ENCODE measurements at regions not wholly inside any gene's neighbourhood (a gene's known extent, or its start where the extent isn't known, plus 50 kb on each side); places are given as distances from the start of the nearest gene placed in this dataset.
A peak's percentile ranks its signal among the peaks of the same experiment; 100 is the strongest.
"Not testable (repeated sequence)": the region's sequence is repeated elsewhere in the genome, so short reads cannot be mapped to it uniquely, and the experiment has no call there.

- intact Hi-C loops (cut with DNase I, micrococcal nuclease) = no loop called here
- no peak for ATAC-seq
- no peak for DNase-seq
Observed at GRCh38 chr3:75232216-75232615, 431.9 kb upstream of the FRG2C start.

DNA sequence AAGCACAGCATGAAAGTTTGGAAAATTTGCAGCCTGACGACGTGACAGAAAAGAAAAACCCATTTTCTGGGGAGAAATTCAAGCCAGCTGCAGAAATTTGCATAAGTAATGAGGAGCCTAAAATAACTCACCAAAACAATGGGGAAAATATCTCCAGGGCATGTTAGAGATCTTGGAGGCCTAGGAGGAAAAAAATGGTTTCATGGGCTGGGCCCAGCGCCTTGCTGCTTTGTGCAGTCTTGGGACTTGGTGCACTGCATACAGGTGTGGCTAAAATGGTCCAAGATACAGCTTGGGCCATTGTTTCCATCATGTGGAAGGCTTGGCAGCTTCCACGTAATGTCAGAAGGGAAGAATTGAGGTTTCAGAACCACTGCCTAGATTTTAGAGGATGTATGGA lies 428.5 kb upstream of the FRG2C start:
- no peak for ATAC-seq
- intact Hi-C loops (cut with DNase I, micrococcal nuclease) = no loop called here
- DNase-seq = no peak

- intact Hi-C loops (cut with DNase I, micrococcal nuclease) = no loop called here
- DNase-seq (no peak), ATAC-seq (no peak)
Observed at GRCh38 chr3:75237053-75237452, 427.1 kb upstream of the FRG2C start.

DNA sequence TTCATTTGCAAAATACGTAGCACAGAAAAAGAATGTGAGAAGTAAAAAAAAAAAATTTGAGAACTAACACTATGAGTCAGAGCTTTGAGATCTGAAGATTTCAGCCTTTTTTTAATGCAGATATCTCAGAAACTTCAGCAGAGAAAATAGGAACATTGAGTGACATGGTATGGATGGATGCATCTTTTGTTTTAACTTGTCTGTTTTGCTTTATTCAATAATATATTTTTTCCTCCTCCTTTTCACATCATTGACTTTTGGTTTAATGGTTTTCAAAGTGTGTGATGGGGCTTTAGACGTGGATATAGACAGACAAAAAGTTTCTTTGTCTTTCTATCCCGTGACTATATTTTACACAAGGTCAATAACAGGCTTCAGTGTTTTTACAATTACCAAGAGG lies 426.7 kb upstream of the FRG2C start:
- ATAC-seq (no peak), DNase-seq (no peak)
- intact Hi-C loops (cut with DNase I, micrococcal nuclease) = no loop called here

- DNase-seq; intact Hi-C loops (cut with DNase I, micrococcal nuclease): not testable (repeated sequence)
- peak; percentile 27 for ATAC-seq
Observed at GRCh38 chr3:75241226-75241962, 422.7 kb upstream of the FRG2C start.

GRCh38 chr3:75242012-75242735 lies 422.0 kb upstream of the FRG2C start:
- intact Hi-C loops (cut with DNase I, micrococcal nuclease) = no loop called here

GRCh38 chr3:75248974-75249373 lies 415.2 kb upstream of the FRG2C start:
- no peak for DNase-seq

More at GRCh38 chr3:75242012-75242735, 422.0 kb upstream of the FRG2C start:
- ATAC-seq (no peak), DNase-seq (no peak)

GRCh38 chr3:75254685-75255084 lies 409.4 kb upstream of the FRG2C start:
- intact Hi-C loops (cut with DNase I, micrococcal nuclease) = no loop called here
- no peak for ATAC-seq
- DNase-seq = no peak

More at GRCh38 chr3:75248974-75249373, 415.2 kb upstream of the FRG2C start:
- intact Hi-C loops (cut with DNase I, micrococcal nuclease) = no loop called here
- no peak for ATAC-seq

- intact Hi-C loops (cut with DNase I, micrococcal nuclease) = not testable (repeated sequence)
Observed at GRCh38 chr3:75258825-75259683, 405.1 kb upstream of the FRG2C start.

GRCh38 chr3:75260975-75261374 lies 403.2 kb upstream of the FRG2C start:
- ATAC-seq; DNase-seq; intact Hi-C loops (cut with DNase I, micrococcal nuclease): not testable (repeated sequence)

More at GRCh38 chr3:75258825-75259683, 405.1 kb upstream of the FRG2C start:
- ATAC-seq, DNase-seq: not testable (repeated sequence)

DNA sequence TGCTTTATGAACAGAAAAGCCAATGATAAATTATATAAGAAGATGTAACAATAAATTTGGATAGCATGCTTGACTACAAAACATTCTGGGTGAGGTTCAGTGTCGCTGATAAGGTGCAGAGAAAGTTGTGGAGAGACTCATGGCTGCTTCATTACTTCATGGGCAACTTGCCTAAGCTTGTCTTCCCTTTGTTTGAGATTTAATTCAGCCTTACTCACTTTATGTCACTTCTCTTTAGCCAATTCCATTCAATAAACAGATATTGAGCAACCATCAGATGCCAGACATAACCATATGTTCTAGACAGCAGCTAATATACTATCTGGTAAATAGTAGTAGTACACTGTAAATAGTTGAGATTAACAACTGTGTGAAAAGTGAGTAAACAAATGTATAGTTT lies 401.5 kb upstream of the FRG2C start:
- DNase-seq (no peak), ATAC-seq (no peak)
- intact Hi-C loops (cut with DNase I, micrococcal nuclease) = no loop called here

DNA sequence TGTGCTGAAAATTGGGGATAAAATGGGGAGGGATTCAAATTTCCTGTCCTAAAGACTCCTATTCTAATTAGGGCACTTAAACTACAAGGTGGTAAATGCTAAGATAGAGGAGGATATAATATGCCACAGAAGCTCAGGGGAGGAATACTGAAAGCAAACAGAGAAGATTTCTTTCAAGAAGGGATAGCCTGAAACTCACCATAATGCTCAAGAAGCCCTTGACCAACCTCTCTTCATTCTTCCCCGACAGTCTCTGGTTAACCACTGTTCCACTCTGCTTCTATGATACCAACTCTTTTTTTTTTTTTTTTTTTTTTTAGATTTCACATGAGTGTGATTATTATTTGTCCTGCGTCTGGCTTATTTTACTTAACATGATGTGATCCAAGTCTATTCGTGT lies 398.2 kb upstream of the FRG2C start:
- DNase-seq (no peak), ATAC-seq (no peak)
- intact Hi-C loops (cut with DNase I, micrococcal nuclease) = no loop called here

- DNase-seq; ATAC-seq; intact Hi-C loops (cut with DNase I, micrococcal nuclease): not testable (repeated sequence)
Observed at GRCh38 chr3:75268576-75268975, 395.6 kb upstream of the FRG2C start.

- DNase-seq; ATAC-seq; intact Hi-C loops (cut with DNase I, micrococcal nuclease): not testable (repeated sequence)
Observed at GRCh38 chr3:75272237-75272636, 391.9 kb upstream of the FRG2C start.

DNA sequence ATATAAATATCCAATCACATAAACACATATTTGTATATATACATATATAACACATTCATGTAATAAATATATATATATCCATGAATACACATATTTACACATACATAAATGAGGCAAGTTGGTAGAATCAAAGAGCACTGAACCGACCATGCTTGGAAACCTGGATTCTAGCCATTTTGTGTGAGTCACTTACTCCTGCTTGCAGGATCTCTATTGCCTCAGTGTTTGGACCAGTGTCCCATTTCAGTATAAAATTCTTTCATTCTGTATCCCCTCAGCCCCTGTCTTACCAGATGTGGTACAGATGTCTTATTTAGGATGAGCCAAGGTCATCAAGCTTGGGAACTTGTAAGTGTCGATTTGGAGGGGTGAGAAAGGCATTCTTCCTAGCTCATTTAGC lies 391.4 kb upstream of the FRG2C start:
- DNase-seq (no peak), ATAC-seq (no peak)
- intact Hi-C loops (cut with DNase I, micrococcal nuclease) = no loop called here

GRCh38 chr3:75285531-75286148 lies 378.5 kb upstream of the FRG2C start:
- intact Hi-C loops (cut with DNase I, micrococcal nuclease); ATAC-seq; DNase-seq: not testable (repeated sequence)

- ATAC-seq; intact Hi-C loops (cut with DNase I, micrococcal nuclease); DNase-seq: not testable (repeated sequence)
Observed at GRCh38 chr3:75288972-75289574, 375.1 kb upstream of the FRG2C start.

GRCh38 chr3:75294124-75294523 lies 370.0 kb upstream of the FRG2C start:
- DNase-seq (peak in 1 of 2 donors; percentile 16), ATAC-seq (peak; percentile 80)
- intact Hi-C loops (cut with DNase I, micrococcal nuclease) = loop anchor here in 1 of 2 donors (10.0 kb wide), 1 partner anchor 131 kb away; no protein-coding TSS in a partner anchor

Data from left colon (tissue), 2 donors.